GM12874 (cell line): ENCODE measurements at regions not wholly inside any gene's neighbourhood (a gene's known extent, or its start where the extent isn't known, plus 50 kb on each side); places are given as distances from the start of the nearest gene placed in this dataset.

Experiments used
- TF ChIP-seq, protein P1 (sequence below): IDR thresholded peaks from 2 replicates; pipeline ENCODE4 v1.5.1; 2011; ENCODE audit warnings: low read depth, mild to moderate bottlenecking, control low read depth, low read length, moderate library complexity; ENCODE audit not compliant: insufficient read depth

DNA sequence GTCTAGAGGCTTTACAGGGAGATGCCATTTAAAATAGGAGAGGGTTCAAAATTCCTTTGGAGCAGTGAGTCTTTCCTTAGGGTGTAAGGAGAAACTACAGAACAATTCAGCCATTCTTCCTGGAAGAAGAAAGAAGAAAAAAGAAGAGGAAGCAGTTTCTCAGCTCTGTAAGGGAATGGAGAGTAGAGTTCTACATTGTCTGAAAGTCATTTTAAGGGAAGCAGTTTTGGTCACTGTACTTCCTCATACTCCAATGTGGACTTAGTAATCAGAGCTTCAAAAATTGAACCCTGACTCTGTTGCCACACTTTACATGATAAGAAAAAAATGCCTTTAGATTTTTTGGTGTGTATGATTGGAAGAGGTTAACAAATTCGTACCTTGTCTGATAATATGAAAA is 122.4 kb downstream of the LRRC70 start:
- TF ChIP-seq, protein P1, sequence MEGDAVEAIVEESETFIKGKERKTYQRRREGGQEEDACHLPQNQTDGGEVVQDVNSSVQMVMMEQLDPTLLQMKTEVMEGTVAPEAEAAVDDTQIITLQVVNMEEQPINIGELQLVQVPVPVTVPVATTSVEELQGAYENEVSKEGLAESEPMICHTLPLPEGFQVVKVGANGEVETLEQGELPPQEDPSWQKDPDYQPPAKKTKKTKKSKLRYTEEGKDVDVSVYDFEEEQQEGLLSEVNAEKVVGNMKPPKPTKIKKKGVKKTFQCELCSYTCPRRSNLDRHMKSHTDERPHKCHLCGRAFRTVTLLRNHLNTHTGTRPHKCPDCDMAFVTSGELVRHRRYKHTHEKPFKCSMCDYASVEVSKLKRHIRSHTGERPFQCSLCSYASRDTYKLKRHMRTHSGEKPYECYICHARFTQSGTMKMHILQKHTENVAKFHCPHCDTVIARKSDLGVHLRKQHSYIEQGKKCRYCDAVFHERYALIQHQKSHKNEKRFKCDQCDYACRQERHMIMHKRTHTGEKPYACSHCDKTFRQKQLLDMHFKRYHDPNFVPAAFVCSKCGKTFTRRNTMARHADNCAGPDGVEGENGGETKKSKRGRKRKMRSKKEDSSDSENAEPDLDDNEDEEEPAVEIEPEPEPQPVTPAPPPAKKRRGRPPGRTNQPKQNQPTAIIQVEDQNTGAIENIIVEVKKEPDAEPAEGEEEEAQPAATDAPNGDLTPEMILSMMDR = no peak

DNA sequence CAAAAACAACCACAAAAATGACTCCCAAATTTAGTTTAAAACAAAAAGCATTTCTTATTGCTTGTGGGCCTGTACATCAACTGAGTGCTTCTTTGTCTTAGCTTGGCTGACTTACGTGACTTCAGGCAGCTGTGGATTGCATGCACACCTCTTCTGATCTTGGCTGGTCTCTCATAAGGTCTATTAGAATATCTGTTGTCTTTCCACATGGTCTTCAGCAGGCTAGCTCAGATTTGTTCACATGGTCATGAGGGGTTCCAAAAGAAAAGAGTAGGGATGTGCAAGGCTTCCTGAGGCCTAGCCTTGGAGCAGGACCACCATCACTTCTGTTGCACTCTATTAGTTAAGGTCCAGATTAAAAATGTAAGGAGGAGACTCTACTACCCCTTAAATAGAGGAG is 120.1 kb downstream of the LRRC70 start:
- TF ChIP-seq, protein P1 = no peak

DNA sequence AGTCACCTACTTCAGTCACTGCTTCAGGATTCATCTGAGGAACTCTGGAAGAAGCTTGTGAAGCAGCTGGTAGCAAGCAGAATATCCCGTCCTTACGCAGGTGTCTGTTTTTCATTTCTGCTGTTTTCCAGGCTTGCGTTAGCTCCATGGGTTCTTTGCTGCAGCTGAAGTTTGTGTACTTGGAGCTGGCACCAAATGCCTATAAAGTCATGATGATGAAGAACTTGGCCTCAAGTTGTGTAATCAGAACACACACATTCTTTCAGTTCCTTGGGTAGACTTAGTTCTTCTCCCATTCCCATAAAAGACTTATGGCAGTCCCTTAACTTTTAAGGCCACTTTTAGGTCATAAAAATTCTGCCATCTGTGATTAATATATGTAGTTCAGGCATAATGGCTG is 116.7 kb downstream of the LRRC70 start:
- TF ChIP-seq, protein P1 = no peak

DNA sequence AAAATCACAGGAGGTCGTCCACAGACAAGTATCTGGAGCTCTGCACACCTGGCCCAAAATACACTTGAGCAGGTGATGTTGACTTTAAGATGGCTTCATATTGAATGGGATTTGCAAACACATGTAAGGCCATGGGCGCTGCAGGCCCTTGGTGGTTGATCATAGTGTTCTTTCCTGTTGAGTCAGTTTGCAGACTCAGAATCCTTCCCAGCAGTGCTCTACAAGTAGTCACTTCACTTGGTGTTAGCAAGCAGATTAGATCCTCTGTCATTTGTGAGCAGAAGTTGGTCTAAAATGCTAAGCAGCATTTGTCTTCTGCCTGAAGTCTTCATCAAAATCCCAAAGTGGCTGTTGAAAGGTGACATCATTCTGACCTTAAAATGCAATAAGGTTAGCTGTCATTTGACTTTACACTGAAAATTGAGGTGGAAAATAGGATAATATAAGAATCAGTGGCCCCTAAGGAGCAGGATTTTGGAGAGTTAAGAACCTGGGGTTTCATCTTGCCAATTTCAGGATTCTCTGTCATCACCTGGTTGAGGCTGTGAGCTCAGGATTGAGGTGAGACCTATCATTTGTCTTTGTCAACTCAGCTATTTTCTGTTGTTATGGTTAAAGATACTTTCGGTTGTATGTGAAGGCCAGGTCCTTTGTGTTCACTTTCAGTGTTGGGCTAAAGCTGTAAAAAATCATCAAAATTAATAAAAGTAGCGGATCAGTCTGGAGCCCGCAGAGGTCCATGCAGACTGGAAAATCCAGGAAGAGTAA is 114.5 kb downstream of the LRRC70 start:
- TF ChIP-seq, protein P1 = no peak

DNA sequence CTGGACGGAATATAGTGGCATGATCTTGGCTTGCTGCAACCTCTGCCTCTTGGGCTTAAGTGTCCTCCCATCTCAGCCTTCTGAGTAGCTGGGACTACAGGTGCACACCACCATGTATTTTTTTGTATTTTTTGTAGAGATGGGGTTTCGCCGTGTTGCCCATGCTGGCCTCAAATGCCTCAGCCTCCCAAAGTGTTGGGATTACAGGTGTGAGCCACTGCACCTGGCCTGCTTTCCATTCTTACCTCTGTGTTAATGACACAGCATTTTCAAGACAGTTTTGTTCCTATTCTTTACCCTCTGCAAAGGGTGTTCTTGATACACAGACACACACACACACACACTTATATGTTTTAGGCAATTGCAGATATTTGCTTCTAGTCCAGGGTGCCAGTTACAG is 113.3 kb downstream of the LRRC70 start:
- TF ChIP-seq, protein P1 = no peak

DNA sequence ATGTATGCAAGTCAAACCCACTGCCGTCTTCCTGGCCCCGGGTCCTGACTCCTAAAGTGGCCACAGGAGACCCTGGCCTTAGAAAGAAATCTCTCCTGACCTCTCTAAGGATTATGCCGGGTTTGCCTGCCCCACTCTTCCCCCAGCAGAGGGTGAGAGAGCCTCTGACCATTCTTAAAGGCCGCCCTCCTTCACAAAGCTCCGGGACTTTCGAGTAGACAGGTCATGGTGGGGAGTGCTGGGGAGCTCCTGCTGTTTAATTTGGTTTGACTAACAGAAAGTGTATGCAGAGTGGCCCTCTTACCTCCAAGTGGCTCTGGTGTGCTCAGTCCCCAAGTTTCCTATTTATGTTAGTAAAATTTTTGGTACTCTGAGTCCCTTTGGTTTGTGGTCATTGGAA is 111.8 kb downstream of the LRRC70 start:
- TF ChIP-seq, protein P1 = no peak

DNA sequence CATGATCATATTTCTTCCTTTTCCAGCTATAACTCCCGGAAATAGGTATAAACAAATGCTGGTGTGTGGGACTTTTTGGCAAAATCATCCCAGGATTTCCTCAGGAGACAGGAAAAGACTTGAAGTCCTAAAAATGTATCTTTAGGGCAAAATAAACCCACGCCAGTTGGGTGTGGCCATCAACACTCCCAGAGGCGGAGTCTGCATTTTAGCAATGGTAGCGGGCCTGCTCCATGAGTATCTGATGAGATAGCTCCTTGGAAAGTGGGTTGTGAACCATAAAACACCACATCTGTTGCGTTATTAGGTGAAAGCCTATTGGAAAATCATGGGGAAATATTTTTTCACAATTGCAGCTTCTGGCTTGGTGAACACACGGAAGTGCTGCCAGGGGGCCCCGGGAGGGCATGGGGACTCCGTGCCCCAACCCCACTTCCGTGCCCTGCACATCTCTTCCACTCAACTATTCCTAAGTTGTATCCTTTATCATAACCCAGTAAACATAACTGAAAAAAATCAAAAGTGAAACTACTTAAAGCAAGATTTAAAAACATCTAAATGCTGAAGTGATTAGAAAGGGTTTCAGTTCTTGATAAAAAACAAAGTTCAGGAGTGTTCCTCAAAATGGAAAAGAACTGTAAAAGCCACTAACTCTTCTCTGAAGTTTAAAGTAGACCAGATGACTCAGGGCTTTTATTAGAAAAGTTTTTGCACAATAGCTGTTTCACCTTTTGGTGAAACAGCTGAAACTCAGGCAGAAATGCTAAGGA is 111.2 kb downstream of the LRRC70 start:
- TF ChIP-seq, protein P1 = no peak
